Ecto neural progenitor cell (in vitro differentiated cells): ENCODE measurements at regions not wholly inside any gene's neighbourhood (a gene's known extent, or its start where the extent isn't known, plus 50 kb on each side); places are given as distances from the start of the nearest gene placed in this dataset.
"Not testable (repeated sequence)": the region's sequence is repeated elsewhere in the genome, so short reads cannot be mapped to it uniquely, and the experiment has no call there.

Experiments
- DNase-seq: peaks from one replicate; pipeline ENCODE4 v3.0.0-alpha.2; 2018; ENCODE audit warnings: low spot score

GRCh38 chr13:82962397-82962796 lies 919.9 kb downstream of the SLITRK1 start:
- no peak for DNase-seq

GRCh38 chr13:82961757-82962156 lies 920.5 kb downstream of the SLITRK1 start:
- DNase-seq: no peak

GRCh38 chr13:82952336-82952735 lies 929.9 kb downstream of the SLITRK1 start:
- DNase-seq: not testable (repeated sequence)

GRCh38 chr13:82947683-82948082 lies 934.6 kb downstream of the SLITRK1 start:
- DNase-seq: no peak

- no peak for DNase-seq
These were observed 935.1 kb downstream of the SLITRK1 start for GRCh38 chr13:82947191-82947621.

- DNase-seq: no peak
These were observed 943.6 kb downstream of the SLITRK1 start for GRCh38 chr13:82938644-82939043.

GRCh38 chr13:82934000-82934399 lies 948.3 kb downstream of the SLITRK1 start:
- DNase-seq: no peak

GRCh38 chr13:82925114-82925513 lies 957.2 kb downstream of the SLITRK1 start:
- DNase-seq: no peak

- DNase-seq: no peak
These were observed 964.3 kb downstream of the SLITRK1 start for GRCh38 chr13:82917984-82918383.

GRCh38 chr13:82912564-82912963 lies 969.7 kb downstream of the SLITRK1 start:
- DNase-seq: no peak

- DNase-seq: no peak
These were observed 977.2 kb downstream of the SLITRK1 start for GRCh38 chr13:82905071-82905470.

- no peak for DNase-seq
These were observed 981.8 kb downstream of the SLITRK1 start for GRCh38 chr13:82900453-82900852.

GRCh38 chr13:82898586-82898985 lies 983.7 kb downstream of the SLITRK1 start:
- no peak for DNase-seq

- DNase-seq: no peak
These were observed 1002.4 kb downstream of the SLITRK1 start for GRCh38 chr13:82879921-82880320.

- DNase-seq: no peak
These were observed 1003.7 kb downstream of the SLITRK1 start for GRCh38 chr13:82878536-82878935.

GRCh38 chr13:82867284-82867683 lies 1015.0 kb downstream of the SLITRK1 start:
- no peak for DNase-seq

GRCh38 chr13:82850644-82851043 lies 1031.6 kb downstream of the SLITRK1 start:
- DNase-seq: no peak

GRCh38 chr13:82848766-82849165 lies 1033.5 kb downstream of the SLITRK1 start:
- no peak for DNase-seq

- DNase-seq: no peak
These were observed 1034.7 kb downstream of the SLITRK1 start for GRCh38 chr13:82847595-82847994.

GRCh38 chr13:82833923-82834322 lies 1048.4 kb downstream of the SLITRK1 start:
- no peak for DNase-seq

GRCh38 chr13:82829040-82829439 lies 1053.2 kb downstream of the SLITRK1 start:
- DNase-seq: no peak

- DNase-seq: no peak
These were observed 1054.5 kb downstream of the SLITRK1 start for GRCh38 chr13:82827724-82828123.

GRCh38 chr13:82822935-82823334 lies 1059.3 kb downstream of the SLITRK1 start:
- DNase-seq: no peak

- no peak for DNase-seq
These were observed 1065.1 kb downstream of the SLITRK1 start for GRCh38 chr13:82817133-82817532.

GRCh38 chr13:82815791-82816190 lies 1066.5 kb downstream of the SLITRK1 start:
- DNase-seq: no peak
